ENCODE measurements at regions not wholly inside any gene's neighbourhood (a gene's known extent, or its start where the extent isn't known, plus 50 kb on each side); places are given as distances from the start of the nearest gene placed in this dataset.

- no peaks in the 10 kb centered on the region; a peak in 1 of 7 replicates for H3K4me1 ChIP-seq (replicated peaks in 1 of 4; ENCODE audit: control insufficient read depth in 3 of 4, insufficient read depth in 4 of 4, low read length in 3 of 4)
- H3K27me3 ChIP-seq (replicated peaks in 1 of 4; ENCODE audit: control insufficient read depth in 3 of 4, extremely low read depth in 1 of 4, insufficient read depth in 3 of 4, low read length in 3 of 4): no peaks in the 10 kb centered on the region; a peak in 1 of 7 replicates
- 0 out of 2 replicates have a peak overlapping the region, but pooled peaks have one; percentile 50 for H2BK12ac ChIP-seq (ENCODE audit: low read depth, low read length)
- no peak overlapping the region for H2BK15ac ChIP-seq (ENCODE audit: low read length)
- H3K23ac ChIP-seq (ENCODE audit: insufficient read length): no peak overlapping the region
- peaks cover 2 to 7% of the 10 kb centered on the region in 2 experiments; a peak in 2 of 4 replicates for H3K9me3 ChIP-seq (ENCODE audit: insufficient read depth in 2 of 2, low read depth in 1 of 2, low read length in 1 of 2)
- no peak overlapping the region for H3K9ac ChIP-seq (replicated peaks in 1 of 4; ENCODE audit: extremely low read depth in 1 of 4, low read depth in 3 of 4, low read length in 3 of 4)
- H2BK5ac ChIP-seq (ENCODE audit: low read depth, low read length): no peak overlapping the region; the same call in 1 of the 2 replicates
- WGBS, 2 experiments (ENCODE audit: extremely low coverage in 1 of 2, insufficient coverage in 1 of 2, insufficient read length in 1 of 2, insufficient replicate concordance in 2 of 2, low coverage in 1 of 2, low lambda C conversion rate in 2 of 2, missing lambda C conversion rate in 1 of 2): 91% methylated on average over 18 of the region's 18 CpGs; no CpG with 5 or more reads in 1 of the 2 experiments
- no peak overlapping the region for H3K4me3 ChIP-seq (ENCODE audit: extremely low read depth in 1 of 4, insufficient read depth in 2 of 4, low read depth in 3 of 4, low read length in 4 of 4)
- 0 out of 2 replicates have a peak, but pooled peaks cover 3% of the 10 kb centered on the region for H3K79me1 ChIP-seq (ENCODE audit: low read depth, low read length)
- H3K36me3 ChIP-seq (ENCODE audit: control insufficient read depth in 2 of 4, insufficient read depth in 4 of 4, low read length in 3 of 4): no peaks in the 10 kb centered on the region; a peak in 1 of 8 replicates
- no peak overlapping the region for H4K91ac ChIP-seq (replicated peaks; ENCODE audit: insufficient read length, low read length)
- no peak overlapping the region for H4K5ac ChIP-seq (ENCODE audit: insufficient read length, low read depth, low read length)
- no peak overlapping the region for H3K56ac ChIP-seq (replicated peaks; ENCODE audit: insufficient read length, low read depth, low read length)
- POLR2A ChIA-PET (ENCODE audit: partially characterized antibody): no interaction called here
- no peak overlapping the region for H2AK5ac ChIP-seq (ENCODE audit: low read depth, low read length)
- H2BK120ac ChIP-seq (replicated peaks; ENCODE audit: low read depth, low read length): no peak overlapping the region
- CTCF ChIA-PET (ENCODE audit: partially characterized antibody): interaction anchor here (0.7 to 3.4 kb wide), 3 partner anchors 17 to 84 kb away, joined by 3 to 14 read pairs (median 4); no protein-coding TSS in a partner anchor
- H2AFZ ChIP-seq (ENCODE audit: low read length): no peak overlapping the region
- no peak overlapping the region for H3K4me2 ChIP-seq (ENCODE audit: insufficient read depth in 1 of 2, low read depth in 2 of 2, low read length in 2 of 2)
- peaks cover 0 to 2% of the 10 kb centered on the region in 2 experiments for H4K20me1 ChIP-seq (replicated peaks in 1 of 2; ENCODE audit: control insufficient read depth in 1 of 2, insufficient read depth in 2 of 2, low read length in 2 of 2)
- H3K79me2 ChIP-seq (ENCODE audit: control insufficient read depth in 1 of 2, insufficient read depth in 2 of 2, low read length in 2 of 2): no peaks in the 10 kb centered on the region
- peak in 1 of 2 experiments; percentile 22 for DNase-seq (ENCODE audit: low read depth in 1 of 2, low spot score in 2 of 2)
- H3K4ac ChIP-seq (replicated peaks; ENCODE audit: insufficient read length, low read depth, low read length): no peak overlapping the region
- peaks cover 7% of the 10 kb centered on the region for H3K23me2 ChIP-seq (ENCODE audit: low read depth, low read length)
- H3K27ac ChIP-seq (ENCODE audit: low read depth, low read length): no peak overlapping the region
- no peak for FAIRE-seq
- H3K18ac ChIP-seq (ENCODE audit: extremely low read depth, low read length): no peak overlapping the region
- H4K8ac ChIP-seq (ENCODE audit: extremely low read depth, insufficient read depth, low read length): no peak overlapping the region
- no peak overlapping the region for H2BK20ac ChIP-seq (ENCODE audit: low read length)
- no peak overlapping the region for H3K14ac ChIP-seq (ENCODE audit: insufficient read length)
- TF ChIP-seq ASH2L (IDR thresholded peaks at IDR 0.05; ENCODE audit: low read length): no peak
- TF ChIP-seq CTBP2 (IDR thresholded peaks at IDR 0.05; ENCODE audit: borderline replicate concordance, insufficient read depth, insufficient read length, low read length): no peak
- TF ChIP-seq CREB1 (IDR thresholded peaks at IDR 0.05): no peak
- no peak for TF ChIP-seq E2F6 (IDR thresholded peaks at IDR 0.05)
These were observed 115.5 kb downstream of the ERMARD start for GRCh38 chr6:169866668-169867521.

Measured in H1 (cell line).